ENCODE measurements at regions not wholly inside any gene's neighbourhood (a gene's known extent, or its start where the extent isn't known, plus 50 kb on each side); places are given as distances from the start of the nearest gene placed in this dataset.

DNA sequence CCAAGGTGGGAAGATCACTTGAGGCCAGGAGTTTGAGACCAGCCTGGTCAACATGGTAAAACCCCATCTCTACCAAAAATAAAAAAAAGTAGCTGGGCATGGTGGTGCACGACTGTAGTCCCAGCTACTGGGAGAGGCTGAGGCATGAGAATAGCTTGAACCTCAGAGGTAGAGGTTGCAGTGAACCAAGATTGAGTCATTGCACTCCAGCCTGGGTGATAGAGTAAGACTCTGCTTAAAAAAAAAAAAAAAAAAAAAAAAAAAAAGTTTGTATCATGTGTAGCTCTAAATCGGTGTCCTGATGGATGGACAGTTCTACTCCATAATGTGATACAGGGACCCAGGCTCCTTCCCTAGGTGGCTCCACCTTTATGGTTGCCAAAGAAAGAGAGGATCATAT lies 497.1 kb upstream of the RBFOX1 start:
- ATAC-seq: no peak
- DNase-seq: no peak
- H3K4me1 Mint-ChIP-seq (ENCODE audit: low read depth): no peaks in the 10 kb centered on the region
- no peaks in the 10 kb centered on the region for H3K36me3 Mint-ChIP-seq (ENCODE audit: low read depth)
- no peak overlapping the region for H3K4me3 Mint-ChIP-seq
- no peaks in the 10 kb centered on the region for H3K27me3 Mint-ChIP-seq
- H3K9me3 Mint-ChIP-seq: peaks cover 6% of the 10 kb centered on the region
- intact Hi-C loops (cut with micrococcal nuclease): no loop called here
- ChIA-PET CTCF (no interaction called here), POLR2A (no interaction called here)
- no peak overlapping the region for H3K27ac Mint-ChIP-seq
- TF ChIP-seq CTCF (IDR thresholded peaks at IDR 0.05): no peak

DNA sequence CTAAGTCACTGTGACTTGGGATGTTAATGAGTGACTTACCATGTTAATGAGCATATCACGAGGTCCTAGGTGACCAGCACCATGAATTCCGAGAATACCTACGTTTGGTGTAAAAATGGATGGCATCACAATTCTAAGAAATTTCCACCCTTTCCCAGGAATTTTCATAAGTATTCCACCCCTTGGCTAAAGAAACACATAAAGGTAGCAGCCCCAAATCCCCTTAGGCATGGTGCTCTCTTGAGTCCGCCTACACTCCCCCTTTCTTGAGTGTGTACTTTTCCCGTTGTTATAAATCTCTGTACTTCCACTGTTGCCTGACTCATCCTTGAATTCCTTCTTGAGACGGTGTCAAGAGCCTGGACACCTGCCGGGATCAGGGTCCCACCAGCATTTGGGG lies 504.0 kb upstream of the RBFOX1 start:
- ATAC-seq (no peak), DNase-seq (no peak)
- intact Hi-C loops (cut with micrococcal nuclease): no loop called here
- no peaks in the 10 kb centered on the region for H3K4me1 Mint-ChIP-seq (ENCODE audit: low read depth)
- H3K4me3 Mint-ChIP-seq: no peak overlapping the region
- H3K27me3 Mint-ChIP-seq: no peaks in the 10 kb centered on the region
- TF ChIP-seq CTCF (IDR thresholded peaks at IDR 0.05): no peak
- H3K9me3 Mint-ChIP-seq: peaks cover 5% of the 10 kb centered on the region
- H3K36me3 Mint-ChIP-seq (ENCODE audit: low read depth): no peaks in the 10 kb centered on the region
- CTCF ChIA-PET: no interaction called here
- no peak overlapping the region for H3K27ac Mint-ChIP-seq
- POLR2A ChIA-PET: no interaction called here

GRCh38 chr16:6827931-6828330 lies 504.7 kb upstream of the RBFOX1 start:
- DNase-seq (no peak), ATAC-seq (no peak)
- peaks cover 8% of the 10 kb centered on the region for H3K9me3 Mint-ChIP-seq
- H3K4me1 Mint-ChIP-seq (ENCODE audit: low read depth): no peaks in the 10 kb centered on the region
- H3K27me3 Mint-ChIP-seq: no peaks in the 10 kb centered on the region
- H3K27ac Mint-ChIP-seq: no peak overlapping the region
- TF ChIP-seq CTCF (IDR thresholded peaks at IDR 0.05): no peak
- ChIA-PET CTCF (no interaction called here), POLR2A (no interaction called here)
- intact Hi-C loops (cut with micrococcal nuclease): no loop called here
- H3K36me3 Mint-ChIP-seq (ENCODE audit: low read depth): no peaks in the 10 kb centered on the region
- no peak overlapping the region for H3K4me3 Mint-ChIP-seq

- ATAC-seq (no peak), DNase-seq (no peak)
- POLR2A ChIA-PET: no interaction called here
- no peak overlapping the region for H3K27ac Mint-ChIP-seq
- peaks cover 8% of the 10 kb centered on the region for H3K9me3 Mint-ChIP-seq
- no peak for TF ChIP-seq CTCF (IDR thresholded peaks at IDR 0.05)
- no peaks in the 10 kb centered on the region for H3K27me3 Mint-ChIP-seq
- H3K36me3 Mint-ChIP-seq (ENCODE audit: low read depth): no peaks in the 10 kb centered on the region
- intact Hi-C loops (cut with micrococcal nuclease): no loop called here
- H3K4me1 Mint-ChIP-seq (ENCODE audit: low read depth): no peaks in the 10 kb centered on the region
- CTCF ChIA-PET: no interaction called here
- H3K4me3 Mint-ChIP-seq: no peak overlapping the region
Measured at GRCh38 chr16:6827267-6827666, 505.4 kb upstream of the RBFOX1 start.

- intact Hi-C loops (cut with micrococcal nuclease): no loop called here
Measured at GRCh38 chr16:6822041-6822440, 510.6 kb upstream of the RBFOX1 start.

More at GRCh38 chr16:6822041-6822440, 510.6 kb upstream of the RBFOX1 start:
- Mint-ChIP-seq H3K27ac (no peak overlapping the region), H3K4me1 (ENCODE audit: low read depth) (no peaks in the 10 kb centered on the region), H3K36me3 (ENCODE audit: low read depth) (no peaks in the 10 kb centered on the region), H3K27me3 (no peaks in the 10 kb centered on the region), H3K9me3 (peaks cover 14% of the 10 kb centered on the region), H3K4me3 (no peak overlapping the region)
- DNase-seq (no peak), ATAC-seq (no peak)
- ChIA-PET POLR2A (interaction anchor here (1.1 kb wide), 1 partner anchor 578 kb away, joined by 3 read pairs; no protein-coding TSS in a partner anchor), CTCF (no interaction called here)
- no peak for TF ChIP-seq CTCF (IDR thresholded peaks at IDR 0.05)

Measured in activated CD8-positive, alpha-beta T cell treated with anti-CD3 and anti-CD28 coated beads for 36 hours (primary cell).